Mucosa of descending colon (tissue), 3 donors: ENCODE measurements at regions not wholly inside any gene's neighbourhood (a gene's known extent, or its start where the extent isn't known, plus 50 kb on each side); places are given as distances from the start of the nearest gene placed in this dataset.
A peak's percentile ranks its signal among the peaks of the same experiment; 100 is the strongest.

Source experiments
- ATAC-seq: fragments of 200-7000 bp; cut with Tn5 transposase; one replicate; pipeline ENCODE4 v1.9.1; 2020; ENCODE audit warnings: mild to moderate bottlenecking, moderate library complexity
- DNase-seq, 3 donors: peaks; one replicate each; pipeline ENCODE4 v3.0.0-alpha.2; 2020
- H3K36me3 ChIP-seq: fragments of 200-600 bp; one replicate; pipeline ENCODE4 v1.8.0; 2021; ENCODE audit warnings: low read depth, mild to moderate bottlenecking
- H3K4me1 ChIP-seq: fragments of 200-600 bp; one replicate; pipeline ENCODE4 v1.8.0; 2021; ENCODE audit warnings: low read depth, mild to moderate bottlenecking
- H3K4me3 ChIP-seq: fragments of 200-600 bp; one replicate; pipeline ENCODE4 v1.8.0; 2021; ENCODE audit warnings: mild to moderate bottlenecking
- H3K9me3 ChIP-seq: fragments of 200-600 bp; one replicate; pipeline ENCODE4 v1.8.0; 2021; ENCODE audit warnings: mild to moderate bottlenecking
- intact Hi-C, 2 donors: fragments of 100-400 bp; cut with DNase I in 1 of 2; cut with micrococcal nuclease in 1 of 2; formaldehyde crosslinking; loops; one replicate each; pipeline versions ENCODE4 v1.11.0 to v1.11.1; 2022; cut with DNase I, micrococcal nuclease
- TF ChIP-seq, protein P1 (sequence below): fragments of 200-600 bp; IDR thresholded peaks from one replicate; pipeline ENCODE4 v1.8.0; 2022; ENCODE audit warnings: antibody characterized with exemption, mild to moderate bottlenecking
- donor health status: DM: no; HTN: no; CAD: no; lungs with moderate emphysema.
- donor health status: DM: no; HTN: no; CAD: no.
- donor health status: DM: no; HTN: yes; CAD: no.

DNA sequence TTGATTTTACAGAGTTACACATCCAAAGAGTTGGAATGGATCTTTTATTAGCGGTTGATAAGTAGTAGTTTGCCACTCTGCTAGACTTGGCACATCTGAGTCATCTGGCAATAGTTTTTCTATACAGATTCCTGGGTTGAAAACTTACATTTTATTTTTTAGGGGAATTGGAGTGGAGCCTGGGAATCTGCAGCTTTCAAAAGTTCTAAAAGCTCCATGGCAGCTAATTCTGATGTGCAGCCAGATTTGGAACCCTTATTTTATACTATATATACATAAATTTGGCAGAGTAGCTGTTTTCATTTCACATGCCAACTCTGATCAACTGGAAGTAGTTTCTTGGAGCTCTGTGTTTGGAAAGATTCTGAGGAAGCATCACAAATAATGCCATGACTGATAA is 715.5 kb downstream of the TLR4 start:
- intact Hi-C loops = no loop called here
- ATAC-seq (no peak), DNase-seq (no peak)
- no peak overlapping the region for H3K4me3 ChIP-seq
- no peaks in the 10 kb centered on the region for H3K9me3 ChIP-seq
- TF ChIP-seq, protein P1, sequence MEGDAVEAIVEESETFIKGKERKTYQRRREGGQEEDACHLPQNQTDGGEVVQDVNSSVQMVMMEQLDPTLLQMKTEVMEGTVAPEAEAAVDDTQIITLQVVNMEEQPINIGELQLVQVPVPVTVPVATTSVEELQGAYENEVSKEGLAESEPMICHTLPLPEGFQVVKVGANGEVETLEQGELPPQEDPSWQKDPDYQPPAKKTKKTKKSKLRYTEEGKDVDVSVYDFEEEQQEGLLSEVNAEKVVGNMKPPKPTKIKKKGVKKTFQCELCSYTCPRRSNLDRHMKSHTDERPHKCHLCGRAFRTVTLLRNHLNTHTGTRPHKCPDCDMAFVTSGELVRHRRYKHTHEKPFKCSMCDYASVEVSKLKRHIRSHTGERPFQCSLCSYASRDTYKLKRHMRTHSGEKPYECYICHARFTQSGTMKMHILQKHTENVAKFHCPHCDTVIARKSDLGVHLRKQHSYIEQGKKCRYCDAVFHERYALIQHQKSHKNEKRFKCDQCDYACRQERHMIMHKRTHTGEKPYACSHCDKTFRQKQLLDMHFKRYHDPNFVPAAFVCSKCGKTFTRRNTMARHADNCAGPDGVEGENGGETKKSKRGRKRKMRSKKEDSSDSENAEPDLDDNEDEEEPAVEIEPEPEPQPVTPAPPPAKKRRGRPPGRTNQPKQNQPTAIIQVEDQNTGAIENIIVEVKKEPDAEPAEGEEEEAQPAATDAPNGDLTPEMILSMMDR = no peak
- no peaks in the 10 kb centered on the region for H3K36me3 ChIP-seq
- no peaks in the 10 kb centered on the region for H3K4me1 ChIP-seq

GRCh38 chr9:118422508-118422907 is 718.3 kb downstream of the TLR4 start:
- intact Hi-C loops = no loop called here
- ATAC-seq = peak; percentile 84

GRCh38 chr9:118423021-118423420 is 718.8 kb downstream of the TLR4 start:
- no peaks in the 10 kb centered on the region for H3K36me3 ChIP-seq
- DNase-seq (no peak), ATAC-seq (peak; percentile 57)
- H3K4me3 ChIP-seq = no peak overlapping the region
- H3K4me1 ChIP-seq = no peaks in the 10 kb centered on the region
- TF ChIP-seq, protein P1 = no peak
- intact Hi-C loops = no loop called here
- no peaks in the 10 kb centered on the region for H3K9me3 ChIP-seq

More at GRCh38 chr9:118422508-118422907, 718.3 kb downstream of the TLR4 start:
- TF ChIP-seq, protein P1 = no peak
- no peak for DNase-seq
- no peaks in the 10 kb centered on the region for H3K36me3 ChIP-seq
- no peaks in the 10 kb centered on the region for H3K4me1 ChIP-seq
- H3K4me3 ChIP-seq = no peak overlapping the region
- no peaks in the 10 kb centered on the region for H3K9me3 ChIP-seq

DNA sequence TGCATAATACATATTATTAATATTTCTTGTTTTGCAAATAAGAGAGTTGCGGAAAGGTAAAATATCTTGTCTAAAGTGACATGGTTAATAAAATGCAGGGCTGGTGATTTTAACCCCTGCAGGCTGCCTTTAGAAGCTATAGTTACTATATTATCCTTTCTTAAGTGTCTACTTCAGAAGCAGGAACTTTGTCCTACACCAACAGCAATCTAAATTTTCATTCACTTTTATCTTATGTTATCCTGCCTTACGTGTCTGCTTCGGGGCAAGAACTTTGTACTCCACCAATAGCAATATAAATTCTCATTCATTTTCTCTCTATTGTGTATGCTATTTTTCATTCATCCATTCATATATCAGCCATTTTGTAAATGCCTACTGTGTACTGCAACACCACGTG is 719.5 kb downstream of the TLR4 start:
- DNase-seq = no peak
- no peak for ATAC-seq
- no peak overlapping the region for H3K4me3 ChIP-seq
- intact Hi-C loops = no loop called here
- no peaks in the 10 kb centered on the region for H3K4me1 ChIP-seq
- H3K9me3 ChIP-seq = no peaks in the 10 kb centered on the region
- TF ChIP-seq, protein P1 = no peak
- no peaks in the 10 kb centered on the region for H3K36me3 ChIP-seq

DNA sequence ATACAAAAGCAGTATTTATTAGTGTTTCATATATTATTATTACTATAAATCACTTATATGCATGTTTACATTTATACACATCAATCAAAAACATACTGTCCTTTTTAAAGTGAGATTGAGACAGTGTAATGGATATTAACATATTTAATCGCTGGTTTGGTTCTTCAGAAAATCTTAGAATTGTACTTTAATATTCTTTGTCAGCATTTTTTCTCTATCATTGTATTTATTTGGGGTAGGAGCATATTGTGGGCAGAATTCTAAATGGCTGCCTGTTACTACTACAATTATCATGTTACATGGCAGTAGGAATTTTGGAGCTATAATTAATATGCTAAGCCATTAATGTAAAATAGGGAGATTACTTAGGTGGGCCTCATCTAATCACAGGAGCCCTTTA is 722.6 kb downstream of the TLR4 start:
- intact Hi-C loops = no loop called here
- no peaks in the 10 kb centered on the region for H3K36me3 ChIP-seq
- DNase-seq (no peak), ATAC-seq (no peak)
- no peaks in the 10 kb centered on the region for H3K9me3 ChIP-seq
- H3K4me3 ChIP-seq = no peak overlapping the region
- TF ChIP-seq, protein P1 = no peak
- H3K4me1 ChIP-seq = no peaks in the 10 kb centered on the region

- Histone ChIP-seq H3K9me3 (no peaks in the 10 kb centered on the region), H3K36me3 (no peaks in the 10 kb centered on the region), H3K4me3 (no peak overlapping the region), H3K4me1 (peaks cover 8% of the 10 kb centered on the region)
- DNase-seq (peak in 1 of 3 donors; percentile 48), ATAC-seq (peak; percentile 95)
- TF ChIP-seq, protein P1 = no peak
- intact Hi-C loops = no loop called here
Measured at GRCh38 chr9:118438810-118439209, 734.6 kb downstream of the TLR4 start.
